H1 (cell line): ENCODE measurements at regions not wholly inside any gene's neighbourhood (a gene's known extent, or its start where the extent isn't known, plus 50 kb on each side); places are given as distances from the start of the nearest gene placed in this dataset.

ENCODE experiments used
- CTCF ChIA-PET: fragments of 300-600 bp; sonication (Branson Sonifier 250); formaldehyde crosslinking; loops from one replicate; lab custom pipeline; 2021; ENCODE audit not compliant: partially characterized antibody; lab: Charles Lee
- POLR2A ChIA-PET: fragments of 300-600 bp; sonication (Branson Sonifier 250); formaldehyde crosslinking; loops from one replicate; lab custom pipeline; 2021; ENCODE audit warnings: inconsistent platforms; ENCODE audit not compliant: partially characterized antibody; lab: Charles Lee
- DNase-seq, 2 experiments: peaks; one replicate each; pipeline versions ENCODE4 v3.0.0 to v3.0.0-alpha.2; 2010 to 2022; ENCODE audit warnings: low spot score in 2 of 2, low read depth in 1 of 2, mixed read lengths in 1 of 2
- FAIRE-seq: peaks from 2 replicates; lab custom pipeline; 2011; peaks lifted over from hg19 to GRCh38; lab: Jason Lieb, UNC
- H2AFZ ChIP-seq: 2 replicates; pipeline ENCODE4 v1.8.1; 2012; ENCODE audit warnings: low read length, inconsistent platforms
- H2AK5ac ChIP-seq: 2 replicates; pipeline ENCODE4 v1.6.1; 2013; ENCODE audit warnings: low read depth, low read length
- H2BK120ac ChIP-seq: replicated peaks from 2 replicates; pipeline ENCODE3; 2013; ENCODE audit warnings: low read depth, low read length, inconsistent platforms
- H2BK12ac ChIP-seq: 2 replicates; pipeline ENCODE4 v1.6.1; 2013; ENCODE audit warnings: low read depth, low read length
- H2BK15ac ChIP-seq: 2 replicates; pipeline ENCODE4 v1.6.1; 2013; ENCODE audit warnings: low read length
- H2BK20ac ChIP-seq: 2 replicates; pipeline ENCODE4 v1.6.1; 2013; ENCODE audit warnings: low read length
- H2BK5ac ChIP-seq: 2 replicates; pipeline ENCODE4 v1.6.1; 2013; ENCODE audit warnings: low read depth, low read length
- H3K14ac ChIP-seq: 2 replicates; pipeline ENCODE4 v1.6.1; 2013; ENCODE audit warnings: inconsistent platforms; ENCODE audit not compliant: insufficient read length
- H3K18ac ChIP-seq: 2 replicates; pipeline ENCODE4 v1.6.1; 2013; ENCODE audit warnings: low read length; ENCODE audit errors: extremely low read depth
- H3K23ac ChIP-seq: 2 replicates; pipeline ENCODE4 v1.6.1; 2013; ENCODE audit warnings: inconsistent platforms; ENCODE audit not compliant: insufficient read length
- H3K23me2 ChIP-seq: 2 replicates; pipeline ENCODE4 v1.6.1; 2013; ENCODE audit warnings: low read depth, low read length
- H3K27ac ChIP-seq: 2 replicates; pipeline ENCODE4 v1.6.1; 2011; ENCODE audit warnings: low read depth, low read length, inconsistent platforms
- H3K27me3 ChIP-seq, 4 experiments: replicated peaks in 1 of 4; 1 replicate in 1 of 4; 2 replicates in 3 of 4; pipeline versions ENCODE4 v1.6.1 to v1.8.1; 2011 to 2013; ENCODE audit warnings: low read length in 3 of 4, mild to moderate bottlenecking in 3 of 4, inconsistent platforms in 2 of 4, mixed read lengths in 2 of 4, moderate library complexity in 1 of 4; ENCODE audit not compliant: control insufficient read depth in 3 of 4, insufficient read depth in 3 of 4; ENCODE audit errors: extremely low read depth in 1 of 4
- H3K36me3 ChIP-seq, 4 experiments: 2 replicates each; pipeline versions ENCODE4 v1.6.1 to v1.8.1; 2011 to 2013; ENCODE audit warnings: mild to moderate bottlenecking in 4 of 4, low read length in 3 of 4, moderate library complexity in 2 of 4, control low read depth in 1 of 4, inconsistent platforms in 1 of 4; ENCODE audit not compliant: insufficient read depth in 4 of 4, control insufficient read depth in 2 of 4
- H3K4ac ChIP-seq: replicated peaks from 2 replicates; pipeline ENCODE3; 2013; ENCODE audit warnings: low read length, low read depth, mixed read lengths, inconsistent platforms; ENCODE audit not compliant: insufficient read length
- H3K4me1 ChIP-seq, 4 experiments: replicated peaks in 1 of 4; 1 replicate in 1 of 4; 2 replicates in 3 of 4; pipeline versions ENCODE4 v1.6.1 to v1.8.1; 2011 to 2013; ENCODE audit warnings: low read length in 3 of 4, inconsistent platforms in 2 of 4, mixed read lengths in 1 of 4; ENCODE audit not compliant: insufficient read depth in 4 of 4, control insufficient read depth in 3 of 4
- H3K4me2 ChIP-seq, 2 experiments: 2 replicates each; pipeline versions ENCODE4 v1.6.1 to v1.8.1; 2011 to 2013; ENCODE audit warnings: low read depth in 2 of 2, low read length in 2 of 2, control low read depth in 1 of 2, inconsistent platforms in 1 of 2, mild to moderate bottlenecking in 1 of 2; ENCODE audit not compliant: insufficient read depth in 1 of 2
- H3K4me3 ChIP-seq, 4 experiments: fragments of 200-600, 300-600 bp in 1 of 4; sonication (generic), shearing (Covaris generic), sonication (Bioruptor Twin) in 1 of 4; 2 replicates each; pipeline versions ENCODE4 v1.5.1 to v1.8.1; 2011 to 2016; ENCODE audit warnings: low read length in 4 of 4, low read depth in 3 of 4, control low read depth in 2 of 4, inconsistent platforms in 2 of 4, mild to moderate bottlenecking in 2 of 4, mixed read lengths in 1 of 4, moderate library complexity in 1 of 4; ENCODE audit not compliant: insufficient read depth in 2 of 4; ENCODE audit errors: extremely low read depth in 1 of 4
- H3K56ac ChIP-seq: replicated peaks from 2 replicates; pipeline ENCODE3; 2013; ENCODE audit warnings: low read depth, mild to moderate bottlenecking, mixed read lengths, low read length, inconsistent platforms; ENCODE audit not compliant: insufficient read length
- H3K79me1 ChIP-seq: 2 replicates; pipeline ENCODE4 v1.6.1; 2013; ENCODE audit warnings: low read depth, low read length, control low read depth
- H3K79me2 ChIP-seq, 2 experiments: 2 replicates each; pipeline versions ENCODE4 v1.6.1 to v1.8.1; 2012 to 2013; ENCODE audit warnings: low read length in 2 of 2, mild to moderate bottlenecking in 2 of 2, inconsistent platforms in 1 of 2; ENCODE audit not compliant: insufficient read depth in 2 of 2, control insufficient read depth in 1 of 2
- H3K9ac ChIP-seq, 4 experiments: replicated peaks in 1 of 4; 1 replicate in 1 of 4; 2 replicates in 3 of 4; pipeline versions ENCODE4 v1.6.1 to v1.8.1; 2011 to 2013; ENCODE audit warnings: low read depth in 3 of 4, low read length in 3 of 4, control low read depth in 2 of 4, mild to moderate bottlenecking in 2 of 4, moderate library complexity in 2 of 4, inconsistent platforms in 1 of 4; ENCODE audit errors: extremely low read depth in 1 of 4
- H3K9me3 ChIP-seq, 2 experiments: 2 replicates each; pipeline versions ENCODE4 v1.6.1 to v1.8.1; 2012 to 2013; ENCODE audit warnings: mild to moderate bottlenecking in 2 of 2, moderate library complexity in 2 of 2, control low read depth in 1 of 2, inconsistent platforms in 1 of 2, low read depth in 1 of 2, low read length in 1 of 2, mixed read lengths in 1 of 2; ENCODE audit not compliant: insufficient read depth in 2 of 2
- H4K20me1 ChIP-seq, 2 experiments: replicated peaks in 1 of 2; 2 replicates each; pipeline versions ENCODE3 to v1.8.1; 2011 to 2013; ENCODE audit warnings: inconsistent platforms in 2 of 2, low read length in 2 of 2, mild to moderate bottlenecking in 1 of 2; ENCODE audit not compliant: insufficient read depth in 2 of 2, control insufficient read depth in 1 of 2
- H4K5ac ChIP-seq: 2 replicates; pipeline ENCODE4 v1.6.1; 2013; ENCODE audit warnings: low read length, low read depth, mixed read lengths, inconsistent platforms; ENCODE audit not compliant: insufficient read length
- H4K8ac ChIP-seq: 2 replicates; pipeline ENCODE4 v1.8.0; 2013; ENCODE audit warnings: mild to moderate bottlenecking, moderate library complexity, low read length, inconsistent platforms; ENCODE audit not compliant: insufficient read depth; ENCODE audit errors: extremely low read depth
- H4K91ac ChIP-seq: replicated peaks from 2 replicates; pipeline ENCODE3; 2013; ENCODE audit warnings: low read length, mixed read lengths, inconsistent platforms; ENCODE audit not compliant: insufficient read length
- ASH2L ChIP-seq: fragments of 200-600, 300-600 bp; sonication (generic); IDR thresholded peaks from one replicate; pipeline ENCODE4 v1.7.1; 2017; ENCODE audit warnings: low read length
- PHF8 ChIP-seq: fragments of 200-600 bp; sonication (generic); conservative IDR thresholded peaks from 2 replicates; pipeline ENCODE4 v1.7.1; 2012; ENCODE audit warnings: low read depth, mild to moderate bottlenecking, inconsistent platforms, low read length, moderate library complexity
- YY1 ChIP-seq: IDR thresholded peaks from 2 replicates; pipeline ENCODE4 v1.6.1; 2011; ENCODE audit warnings: low read depth, mild to moderate bottlenecking, low read length
- WGBS, 2 experiments: shearing (Covaris generic) in 1 of 2; methylation state at CpG; one replicate each; pipeline versions ENCODE4 v1.1.6 to v1.1.7; 2013 to 2015; ENCODE audit warnings: low lambda C conversion rate in 2 of 2, mixed read lengths in 2 of 2, inconsistent platforms in 1 of 2, low coverage in 1 of 2, missing lambda C conversion rate in 1 of 2; ENCODE audit not compliant: insufficient replicate concordance in 2 of 2, insufficient coverage in 1 of 2, insufficient read length in 1 of 2; ENCODE audit errors: extremely low coverage in 1 of 2, missing lambda C conversion rate in 1 of 2; 5-methylcytosine and 5-hydroxymethylcytosine counted together

GRCh38 chr11:119566319-119566718 lies 143.3 kb upstream of the THY1 start:
- no peak overlapping the region for H2BK15ac ChIP-seq
- H3K27ac ChIP-seq = no peak overlapping the region
- H2BK12ac ChIP-seq = no peak overlapping the region
- no peak overlapping the region for H3K23ac ChIP-seq
- no peaks in the 10 kb centered on the region for H3K9me3 ChIP-seq
- no peak overlapping the region for H4K5ac ChIP-seq
- H2BK20ac ChIP-seq = no peak overlapping the region
- peaks cover 0 to 8% (median 0%) of the 10 kb centered on the region in 4 experiments; a peak in 4 of 7 replicates for H3K4me1 ChIP-seq
- H3K14ac ChIP-seq = no peak overlapping the region
- H3K36me3 ChIP-seq = no peaks in the 10 kb centered on the region
- no peak overlapping the region for H3K4me3 ChIP-seq
- H3K4ac ChIP-seq = no peak overlapping the region
- H3K79me1 ChIP-seq = no peaks in the 10 kb centered on the region
- CTCF ChIA-PET = interaction anchor here (0.7 to 3.6 kb wide), 3 partner anchors 32 to 81 kb away, joined by 3 to 23 read pairs (median 3); no protein-coding TSS in a partner anchor
- H3K23me2 ChIP-seq = 0 out of 2 replicates have a peak, but pooled peaks cover 1% of the 10 kb centered on the region
- no peak overlapping the region for H3K4me2 ChIP-seq
- POLR2A ChIA-PET = interaction anchor here (1.2 kb wide), 1 partner anchor 85 kb away, joined by 3 read pairs; no protein-coding TSS in a partner anchor
- no peak overlapping the region for H2AFZ ChIP-seq
- no peaks in the 10 kb centered on the region for H3K27me3 ChIP-seq
- no peak for FAIRE-seq
- no peak overlapping the region for H3K9ac ChIP-seq
- DNase-seq = no peak
- no peak overlapping the region for H4K8ac ChIP-seq
- H3K18ac ChIP-seq = no peak overlapping the region
- H2BK5ac ChIP-seq = no peak overlapping the region
- no peaks in the 10 kb centered on the region for H4K20me1 ChIP-seq
- no peak overlapping the region for H3K56ac ChIP-seq
- no peaks in the 10 kb centered on the region for H3K79me2 ChIP-seq
- H2BK120ac ChIP-seq = no peak overlapping the region
- H2AK5ac ChIP-seq = no peak overlapping the region
- H4K91ac ChIP-seq = no peak overlapping the region
- WGBS, 2 experiments = 87% methylated on average over 2 of the region's 2 CpGs; no CpG with 5 or more reads in 1 of the 2 experiments
- TF ChIP-seq YY1 (no peak), ASH2L (no peak), PHF8 (no peak)
